H1 (cell line): ENCODE measurements at regions not wholly inside any gene's neighbourhood (a gene's known extent, or its start where the extent isn't known, plus 50 kb on each side); places are given as distances from the start of the nearest gene placed in this dataset.

Source experiments
- CHD7 ChIP-seq: fragments of 300-600 bp; sonication (generic); IDR thresholded peaks from 2 replicates; pipeline ENCODE4 v1.7.1; 2012; ENCODE audit warnings: low read length, moderate library complexity, mild to moderate bottlenecking, inconsistent platforms; ENCODE audit not compliant: insufficient replicate concordance
- CREB1 ChIP-seq: IDR thresholded peaks from 2 replicates; pipeline ENCODE4 v1.6.1; 2012; ENCODE audit warnings: inconsistent platforms
- HDAC6 ChIP-seq: IDR thresholded peaks from one replicate; pipeline ENCODE4 v1.7.1; 2012; ENCODE audit warnings: low read depth, mild to moderate bottlenecking, inconsistent platforms, low read length, moderate library complexity
- NANOG ChIP-seq: IDR thresholded peaks from 2 replicates; pipeline ENCODE4 v1.6.1; 2011; ENCODE audit warnings: low read length, low read depth, mild to moderate bottlenecking, inconsistent platforms; ENCODE audit not compliant: insufficient read depth, poor library complexity, severe bottlenecking
- SAP30 ChIP-seq: fragments of 300-600 bp; sonication (generic); IDR thresholded peaks from 2 replicates; pipeline ENCODE4 v1.7.1; 2012; ENCODE audit warnings: low read length, moderate library complexity, mild to moderate bottlenecking, inconsistent platforms; ENCODE audit not compliant: insufficient read depth, insufficient replicate concordance

DNA sequence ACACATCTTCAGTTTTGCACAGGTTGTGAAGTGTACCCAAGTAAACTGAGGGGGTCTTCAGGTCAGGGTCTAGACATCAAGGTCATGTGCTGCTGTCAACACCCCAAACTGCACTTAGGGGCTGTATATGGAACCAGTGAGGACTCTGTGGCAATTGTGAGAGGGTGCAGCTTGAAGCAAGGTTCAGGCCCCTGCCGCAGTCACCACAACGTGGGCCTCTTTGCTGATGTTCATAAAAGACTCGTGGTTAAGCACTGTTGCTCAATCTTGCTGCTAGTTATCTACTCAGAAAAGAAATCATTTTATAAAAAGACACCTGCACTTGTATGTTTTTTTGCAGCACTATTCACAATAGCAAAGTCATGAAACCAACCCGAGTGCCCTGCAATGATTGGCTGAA lies 907.4 kb downstream of the UQCRFS1 start (continued):
- no peak for TF ChIP-seq CHD7
- no peak for TF ChIP-seq HDAC6
- no peak for TF ChIP-seq NANOG
- TF ChIP-seq SAP30 = no peak
- TF ChIP-seq CREB1 = no peak
